Sigmoid colon (tissue), 6 donors: ENCODE measurements at regions not wholly inside any gene's neighbourhood (a gene's known extent, or its start where the extent isn't known, plus 50 kb on each side); places are given as distances from the start of the nearest gene placed in this dataset.

Experiments
- DNase-seq: peaks from one replicate; pipeline ENCODE4 v3.0.0-alpha.2; 2019
- H3K27ac ChIP-seq, 4 donors: fragments of 200-600 bp; sonication (generic); one replicate each; pipeline ENCODE4 v1.5.1; 2016 to 2019; ENCODE audit warnings: mild to moderate bottlenecking in 1 of 4
- H3K27me3 ChIP-seq, 3 donors: fragments of 200-600 bp; sonication (generic); one replicate each; pipeline ENCODE4 v1.5.1; 2019; ENCODE audit warnings: mild to moderate bottlenecking in 1 of 3
- H3K36me3 ChIP-seq, 4 donors: fragments of 200-600 bp; sonication (generic); one replicate each; pipeline ENCODE4 v1.5.1; 2016 to 2019
- H3K4me1 ChIP-seq, 4 donors: fragments of 200-600 bp; sonication (generic); one replicate each; pipeline ENCODE4 v1.5.1; 2017 to 2019
- H3K4me3 ChIP-seq, 4 donors: fragments of 200-600 bp; sonication (generic); one replicate each; pipeline ENCODE4 v1.5.1; 2017 to 2019; ENCODE audit warnings: mild to moderate bottlenecking in 2 of 4, moderate library complexity in 1 of 4
- H3K9me3 ChIP-seq, 4 donors: fragments of 200-600 bp in 3 of 4; sonication (generic) in 3 of 4; one replicate each; pipeline versions ENCODE4 v1.5.1 to v1.6.1; 2013 to 2019
- CTCF ChIP-seq, 4 experiments: fragments of 450-650 bp in 3 of 4; fragments of 200-600 bp in 1 of 4; IDR thresholded peaks; one replicate each; pipeline ENCODE4 v1.5.1; 2016 to 2019; ENCODE audit warnings: antibody characterized with exemption in 4 of 4, mild to moderate bottlenecking in 3 of 4, moderate library complexity in 2 of 4
- EP300 ChIP-seq, 4 donors: sonication (generic); formaldehyde crosslinking; IDR thresholded peaks; one replicate each; pipeline ENCODE4 v1.6.1; 2017; ENCODE audit warnings: antibody characterized with exemption in 4 of 4
- POLR2A ChIP-seq, 2 donors: fragments of 450-650 bp; IDR thresholded peaks; one replicate each; pipeline ENCODE4 v1.6.1; 2016; ENCODE audit warnings: antibody characterized with exemption in 2 of 2, mild to moderate bottlenecking in 2 of 2, moderate library complexity in 2 of 2
- POLR2AphosphoS5 ChIP-seq, 4 donors: sonication (generic); formaldehyde crosslinking; IDR thresholded peaks; one replicate each; pipeline ENCODE4 v1.6.1; 2017; ENCODE audit warnings: antibody characterized with exemption in 4 of 4
- WGBS, 2 donors: extraction: QIAGEN DNeasy Blood & Tissue Kit; methylation state at CpG; one replicate each; pipeline ENCODE4 v1.1.7; 2013; 5-methylcytosine and 5-hydroxymethylcytosine counted together
- intact Hi-C: fragments of 100-400 bp; cut with DNase I; formaldehyde crosslinking; loops from one replicate; pipeline ENCODE4 v1.15.1; 2023
- donor health status: healthy with polysubstance abuse.
- donor health status: healthy.

GRCh38 chr3:74479915-74480314 is 134.5 kb downstream of the CNTN3 start:
- Histone ChIP-seq H3K27me3 (no peaks in the 10 kb centered on the region), H3K4me3 (no peak overlapping the region), H3K36me3 (no peaks in the 10 kb centered on the region), H3K9me3 (no peaks in the 10 kb centered on the region), H3K4me1 (no peaks in the 10 kb centered on the region), H3K27ac (no peak overlapping the region)
- DNase-seq: no peak
- intact Hi-C loops: no loop called here
- TF ChIP-seq CTCF (IDR thresholded peaks at IDR 0.05): no peak
- TF ChIP-seq EP300 (IDR thresholded peaks at IDR 0.05): no peak
- TF ChIP-seq POLR2AphosphoS5 (IDR thresholded peaks at IDR 0.05): no peak
- TF ChIP-seq POLR2A (IDR thresholded peaks at IDR 0.05): no peak

- peaks cover 0 to 6% (median 2%) of the 10 kb centered on the region in 4 donors for H3K4me1 ChIP-seq
- no peak for DNase-seq
- TF ChIP-seq POLR2A (IDR thresholded peaks at IDR 0.05): no peak
- TF ChIP-seq CTCF (IDR thresholded peaks at IDR 0.05): no peak
- no peak for TF ChIP-seq EP300 (IDR thresholded peaks at IDR 0.05)
- TF ChIP-seq POLR2AphosphoS5 (IDR thresholded peaks at IDR 0.05): no peak
- intact Hi-C loops: no loop called here
- H3K27ac ChIP-seq: no peak overlapping the region
- H3K36me3 ChIP-seq: no peaks in the 10 kb centered on the region
- H3K4me3 ChIP-seq: no peak overlapping the region
- WGBS, 2 donors: 80 to 93% methylated on average over 4 of the region's 4 CpGs
- no peaks in the 10 kb centered on the region for H3K9me3 ChIP-seq
- no peaks in the 10 kb centered on the region for H3K27me3 ChIP-seq
Observed at GRCh38 chr3:74470313-74470712, 144.1 kb downstream of the CNTN3 start.

- Histone ChIP-seq H3K27me3 (no peaks in the 10 kb centered on the region), H3K27ac (no peak overlapping the region), H3K36me3 (no peaks in the 10 kb centered on the region), H3K9me3 (no peaks in the 10 kb centered on the region), H3K4me3 (no peak overlapping the region), H3K4me1 (peaks cover 0 to 7% (median 2%) of the 10 kb centered on the region in 4 donors)
- DNase-seq: no peak
- 93 to 97% methylated on average over 8 of the region's 8 CpGs for WGBS, 2 donors
- TF ChIP-seq POLR2A (IDR thresholded peaks at IDR 0.05) (no peak), CTCF (IDR thresholded peaks at IDR 0.05) (no peak), POLR2AphosphoS5 (IDR thresholded peaks at IDR 0.05) (no peak), EP300 (IDR thresholded peaks at IDR 0.05) (no peak)
- intact Hi-C loops: no loop called here
Observed at GRCh38 chr3:74469713-74470112, 144.7 kb downstream of the CNTN3 start.

GRCh38 chr3:74469151-74469550 is 145.3 kb downstream of the CNTN3 start:
- Histone ChIP-seq H3K9me3 (no peaks in the 10 kb centered on the region), H3K27ac (no peak overlapping the region), H3K4me1 (peaks cover 0 to 7% (median 2%) of the 10 kb centered on the region in 4 donors), H3K27me3 (no peaks in the 10 kb centered on the region), H3K4me3 (no peak overlapping the region), H3K36me3 (no peaks in the 10 kb centered on the region)
- TF ChIP-seq POLR2A (IDR thresholded peaks at IDR 0.05): no peak
- TF ChIP-seq POLR2AphosphoS5 (IDR thresholded peaks at IDR 0.05): no peak
- no peak for TF ChIP-seq EP300 (IDR thresholded peaks at IDR 0.05)
- no peak for TF ChIP-seq CTCF (IDR thresholded peaks at IDR 0.05)
- intact Hi-C loops: no loop called here
- DNase-seq: no peak
- WGBS, 2 donors: 94 to 97% methylated on average over 3 of the region's 3 CpGs

GRCh38 chr3:74465715-74466410 is 148.6 kb downstream of the CNTN3 start:
- H3K4me1 ChIP-seq: peaks cover 0 to 7% (median 2%) of the 10 kb centered on the region in 4 donors
- intact Hi-C loops: no loop called here
- no peaks in the 10 kb centered on the region for H3K36me3 ChIP-seq
- H3K27me3 ChIP-seq: no peaks in the 10 kb centered on the region
- no peak overlapping the region for H3K27ac ChIP-seq
- no peak for DNase-seq
- 46 to 55% methylated on average over 4 of the region's 4 CpGs for WGBS, 2 donors
- no peaks in the 10 kb centered on the region for H3K9me3 ChIP-seq
- TF ChIP-seq POLR2AphosphoS5 (IDR thresholded peaks at IDR 0.05) (no peak), POLR2A (IDR thresholded peaks at IDR 0.05) (no peak), EP300 (IDR thresholded peaks at IDR 0.05) (no peak), CTCF (IDR thresholded peaks at IDR 0.05) (no peak)
- H3K4me3 ChIP-seq: no peak overlapping the region
